HG03175 (cell line): ENCODE measurements at regions not wholly inside any gene's neighbourhood (a gene's known extent, or its start where the extent isn't known, plus 50 kb on each side); places are given as distances from the start of the nearest gene placed in this dataset.

Experiments
- ATAC-seq: cut with Tn5 transposase; IDR thresholded peaks from one replicate; pipeline ENCODE4 v1.9.1; 2021; ENCODE audit warnings: mild to moderate bottlenecking, moderate library complexity; ENCODE audit not compliant: unreplicated experiment

- ATAC-seq = no peak
Observed at GRCh38 chr12:123100882-123101281, 50.0 kb downstream of the PITPNM2 start.

DNA sequence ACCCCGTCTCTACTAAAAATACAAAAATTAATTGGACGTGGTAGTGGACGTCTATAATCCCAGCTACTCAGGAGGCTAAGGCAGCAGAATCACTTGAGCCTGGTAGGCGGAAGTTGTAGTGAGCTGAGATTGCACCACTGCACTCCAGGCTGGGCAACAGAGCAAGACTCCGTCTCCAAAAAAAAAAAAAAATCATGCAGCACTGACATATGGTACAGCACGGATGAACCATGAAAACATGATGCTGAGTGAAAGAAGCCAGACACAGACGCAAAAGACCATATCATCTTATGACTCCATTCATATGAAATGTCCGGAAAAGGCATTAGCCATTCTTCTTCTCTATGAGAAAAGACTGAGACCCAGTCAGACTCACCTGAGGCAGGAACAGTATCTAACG lies 50.4 kb downstream of the PITPNM2 start:
- ATAC-seq = no peak

DNA sequence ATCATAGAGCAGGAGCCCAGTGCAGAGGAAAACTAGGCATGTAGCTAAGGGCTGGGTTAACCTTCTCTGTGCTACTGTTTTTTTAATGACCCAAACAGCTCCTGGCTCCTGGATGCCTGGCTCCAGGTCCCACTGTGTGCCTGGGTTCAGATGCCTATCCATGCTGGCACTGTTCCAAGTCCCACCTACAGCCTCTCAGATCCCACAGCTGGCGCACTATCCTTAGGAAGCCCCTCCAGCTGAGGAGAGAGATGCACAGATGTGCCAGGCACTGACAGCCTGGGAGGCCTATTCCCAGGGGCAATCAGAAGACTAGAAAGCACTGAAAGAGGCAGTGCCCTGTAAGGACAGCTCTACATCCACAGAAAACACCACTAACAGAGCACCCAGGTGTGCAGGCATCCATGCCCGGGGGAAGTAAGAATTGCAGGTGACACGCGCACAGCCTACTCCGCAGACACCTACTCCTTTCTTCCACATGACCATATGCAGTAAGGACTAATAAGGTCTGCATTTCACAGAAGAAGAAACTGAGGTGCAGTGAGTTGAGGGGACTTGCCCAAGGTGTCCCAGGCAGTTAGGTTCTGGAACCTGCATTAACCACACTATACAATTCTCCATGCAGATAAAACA lies 51.2 kb downstream of the PITPNM2 start:
- ATAC-seq = no peak

DNA sequence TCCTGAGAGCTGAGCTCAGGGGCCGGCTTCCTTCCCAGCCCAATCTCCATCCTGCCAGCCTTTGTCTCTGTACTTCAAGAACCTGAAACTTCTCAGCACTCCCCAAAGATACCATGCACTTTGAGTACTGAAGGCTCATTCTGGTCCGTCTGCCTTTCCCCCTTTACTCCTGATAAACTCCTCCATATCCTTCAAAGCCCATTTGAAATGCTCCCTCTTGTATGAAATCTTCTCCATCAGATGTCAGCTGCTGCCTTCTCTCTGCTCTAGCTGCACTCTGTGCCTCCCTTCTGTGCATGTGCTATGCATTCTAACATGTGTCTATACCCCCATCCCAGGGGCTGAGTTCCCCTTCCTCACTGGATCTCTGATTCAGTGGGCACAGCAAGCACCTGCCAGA lies 52.1 kb downstream of the PITPNM2 start:
- no peak for ATAC-seq

DNA sequence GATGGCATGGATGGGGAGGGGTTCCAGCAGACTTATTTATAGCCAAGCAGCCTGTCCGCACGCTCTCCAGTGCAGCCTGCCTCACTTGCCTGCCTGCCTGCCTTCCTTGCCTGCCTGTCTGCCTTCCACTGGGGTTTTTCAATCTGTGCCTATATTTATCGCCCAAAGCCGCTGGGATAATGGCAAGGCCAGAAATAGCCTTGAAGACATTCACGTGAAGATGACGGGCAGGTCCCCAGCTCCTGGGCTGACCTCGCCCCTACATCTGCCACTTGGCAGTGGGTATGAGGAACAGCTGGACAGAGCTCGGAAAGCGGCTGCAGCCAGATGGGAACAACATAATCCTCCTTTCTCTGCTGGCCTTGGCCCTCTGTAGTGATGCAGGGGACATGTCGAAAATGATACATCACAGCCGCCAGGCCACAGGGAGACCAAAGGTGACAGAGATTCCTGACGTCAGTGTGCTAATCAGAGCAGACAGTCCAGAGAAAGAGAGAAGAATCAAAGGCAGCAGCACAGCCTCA lies 53.3 kb downstream of the PITPNM2 start:
- ATAC-seq = no peak

DNA sequence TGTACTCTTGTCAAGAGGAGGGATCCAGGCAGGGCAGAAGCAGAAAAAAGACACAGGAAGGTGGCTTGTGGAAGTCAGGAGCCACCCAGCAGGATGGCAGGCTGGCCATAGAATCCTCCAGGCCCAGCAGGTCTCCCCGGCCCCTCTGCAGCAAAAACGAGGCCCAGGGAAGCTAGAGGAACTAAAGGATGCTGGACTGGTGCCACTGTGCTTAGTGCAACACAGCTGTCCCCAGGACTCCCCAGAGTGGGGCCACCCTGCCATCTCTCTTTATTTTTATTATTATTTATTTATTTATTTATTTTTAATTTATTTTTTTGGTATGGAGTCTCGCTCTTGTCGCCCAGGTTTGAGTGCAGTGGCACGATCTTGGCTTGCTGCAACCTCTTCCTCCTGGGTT lies 54.1 kb downstream of the PITPNM2 start:
- ATAC-seq = no peak

DNA sequence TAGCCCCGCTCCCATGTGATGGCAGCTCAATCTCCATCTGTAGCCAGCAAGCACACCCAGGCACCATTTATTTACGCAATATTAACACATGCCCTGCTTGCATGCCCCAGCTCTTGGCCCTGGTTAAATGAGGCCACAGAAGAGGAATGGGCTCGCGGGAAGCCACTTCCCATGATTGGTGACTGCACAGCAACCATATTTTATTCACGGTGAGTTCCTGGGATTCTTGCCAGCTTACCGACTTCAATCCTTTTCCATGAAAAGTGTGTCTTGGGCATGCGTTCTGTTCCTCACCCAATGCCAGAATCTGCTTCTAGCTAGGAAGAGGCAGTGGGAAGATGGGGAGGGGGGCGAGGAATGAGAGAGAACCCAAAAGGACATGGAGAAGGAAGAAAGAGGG lies 54.7 kb downstream of the PITPNM2 start:
- no peak for ATAC-seq

GRCh38 chr12:123095078-123095881 lies 55.6 kb downstream of the PITPNM2 start:
- ATAC-seq = no peak

- no peak for ATAC-seq
Observed at GRCh38 chr12:123094349-123095077, 56.4 kb downstream of the PITPNM2 start.

DNA sequence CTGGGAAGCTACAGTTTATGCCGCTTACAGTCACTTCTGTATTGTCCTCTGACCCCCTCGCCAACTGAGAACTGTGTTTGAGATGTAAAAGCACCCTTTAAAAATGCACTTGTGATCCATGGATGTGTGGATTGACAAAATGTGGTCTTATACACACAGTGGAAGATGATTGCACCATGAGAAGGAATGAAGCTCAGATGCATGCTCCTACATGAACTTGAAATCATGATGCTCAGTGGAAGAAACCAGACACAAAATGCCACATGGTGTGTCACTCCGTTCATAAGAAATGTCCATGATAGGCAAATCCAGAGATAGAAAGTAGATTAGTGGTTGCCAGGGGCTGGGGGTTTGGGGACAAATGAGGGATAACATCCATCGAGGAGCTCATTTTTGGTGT lies 58.0 kb downstream of the PITPNM2 start:
- ATAC-seq = no peak

GRCh38 chr12:123091230-123092150 lies 59.4 kb downstream of the PITPNM2 start:
- no peak for ATAC-seq

DNA sequence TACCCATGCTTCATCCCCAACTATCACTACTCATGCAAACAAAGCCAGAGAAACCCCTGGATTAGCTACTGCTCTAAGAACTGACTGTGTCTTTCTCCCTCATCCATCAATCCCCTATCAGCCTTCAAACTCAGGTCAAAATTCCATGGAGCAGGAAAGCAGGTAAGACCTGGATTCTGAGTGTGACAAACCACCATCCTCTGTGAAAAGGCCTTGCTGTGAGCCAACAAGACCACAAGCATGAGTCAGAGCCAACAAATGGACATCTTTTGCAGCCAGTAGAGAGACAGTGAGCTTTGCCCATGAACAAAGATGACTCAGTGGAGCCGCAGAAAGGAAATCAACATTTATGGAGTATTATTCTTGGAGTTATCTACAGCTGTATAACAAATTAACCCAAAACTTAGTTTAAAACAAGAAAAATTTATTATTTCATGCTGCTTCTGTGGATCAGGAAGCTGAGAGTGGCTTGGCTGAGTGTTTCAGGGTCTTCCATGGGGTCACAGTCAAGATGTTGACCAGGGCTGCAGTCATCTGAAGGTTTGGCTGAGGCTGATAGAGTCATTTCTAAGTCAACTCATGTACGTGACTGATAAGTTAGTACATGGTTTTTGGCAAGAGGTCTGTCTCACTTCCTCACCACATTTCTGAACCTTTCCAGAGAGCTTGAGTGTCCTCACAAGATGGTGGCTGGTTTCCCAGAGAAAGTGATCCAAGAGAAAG lies 61.1 kb downstream of the PITPNM2 start:
- no peak for ATAC-seq

- no peak for ATAC-seq
Observed at GRCh38 chr12:123089140-123089539, 61.8 kb downstream of the PITPNM2 start.

- no peak for ATAC-seq
Observed at GRCh38 chr12:123085730-123086487, 65.0 kb downstream of the PITPNM2 start.

DNA sequence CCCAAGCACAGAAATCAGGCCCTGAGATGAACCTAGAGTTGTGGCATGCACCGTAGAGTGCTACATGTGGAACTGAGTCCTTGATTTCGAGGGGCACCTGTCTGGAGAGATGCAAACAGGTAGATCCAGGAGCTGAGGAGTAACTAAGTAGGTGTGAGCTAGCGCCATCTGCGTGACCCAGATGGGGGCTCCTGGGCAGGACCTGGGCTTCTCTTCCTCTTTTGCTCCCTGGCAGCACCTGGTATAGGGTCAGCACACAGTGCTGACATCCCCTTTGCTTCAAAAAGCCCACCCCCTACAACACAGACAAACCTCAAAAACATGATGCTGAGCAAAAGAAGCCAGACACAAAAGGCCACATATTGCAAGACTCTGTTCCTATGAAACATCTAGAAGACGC lies 65.8 kb downstream of the PITPNM2 start:
- no peak for ATAC-seq

- ATAC-seq = no peak
Observed at GRCh38 chr12:123083661-123084571, 67.0 kb downstream of the PITPNM2 start.

DNA sequence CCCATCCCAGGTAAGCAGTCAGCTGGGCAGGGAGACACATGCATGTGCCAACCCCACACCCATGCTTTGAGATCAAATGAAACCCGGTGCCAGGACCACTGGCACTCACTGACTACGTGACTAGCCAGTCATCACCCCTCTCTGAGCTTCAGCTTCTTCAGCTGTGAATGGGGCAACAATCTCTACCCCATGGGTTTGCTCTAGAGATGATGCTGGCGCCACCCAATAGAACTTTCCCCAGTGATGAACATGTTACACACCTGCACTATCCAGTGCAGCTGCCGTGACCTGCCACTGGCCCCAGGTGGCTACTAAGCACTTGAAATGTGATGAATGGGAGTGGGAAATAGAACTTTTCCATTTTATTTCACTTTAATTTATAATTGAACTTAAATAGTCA lies 70.3 kb downstream of the PITPNM2 start:
- no peak for ATAC-seq

DNA sequence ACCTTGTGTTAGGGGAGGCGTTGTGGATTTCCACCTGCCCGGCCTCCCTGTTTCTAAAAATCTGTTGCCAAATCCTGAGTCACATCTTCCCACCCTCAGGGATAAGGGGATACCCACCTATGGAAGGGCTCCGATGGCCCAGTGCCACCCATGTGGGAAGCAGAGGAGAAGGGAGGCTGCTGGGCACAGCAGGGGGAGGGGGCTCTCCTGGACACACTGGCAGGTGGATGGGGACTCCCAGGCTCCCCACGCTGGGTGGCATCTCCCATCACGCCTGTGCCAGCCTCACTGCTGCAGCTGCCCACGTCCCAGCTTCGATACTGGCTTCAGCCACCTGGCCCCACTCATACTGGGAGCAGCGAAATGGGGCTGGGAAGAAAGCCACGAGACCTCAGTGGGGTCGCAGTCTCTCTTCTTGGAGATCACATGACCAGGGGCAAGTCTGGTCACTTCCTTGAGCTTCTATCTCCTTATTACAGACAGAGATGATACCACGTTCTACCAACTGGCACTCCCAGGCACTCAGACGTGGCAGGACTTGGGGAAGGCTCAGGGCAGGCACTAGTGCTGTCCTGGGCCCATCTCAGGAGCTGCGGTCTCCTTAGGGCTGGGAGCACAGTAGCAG lies 72.2 kb downstream of the PITPNM2 start:
- ATAC-seq = no peak
